ENCODE measurements at regions not wholly inside any gene's neighbourhood (a gene's known extent, or its start where the extent isn't known, plus 50 kb on each side); places are given as distances from the start of the nearest gene placed in this dataset.

- Histone ChIP-seq H3K9me3 (replicated peaks in 1 of 2; ENCODE audit: control insufficient read depth in 2 of 2, insufficient read depth in 1 of 2, low read depth in 1 of 2, low read length in 2 of 2) (no peaks in the 10 kb centered on the region), H2BK120ac (ENCODE audit: low read depth, low read length) (no peak overlapping the region), H4K91ac (ENCODE audit: low read depth, low read length, poor library complexity) (no peak overlapping the region), H3K36me3 (replicated peaks in 1 of 2; ENCODE audit: control insufficient read depth in 2 of 2, insufficient read depth in 2 of 2, low read length in 2 of 2) (no peaks in the 10 kb centered on the region), H3K27me3 (ENCODE audit: control insufficient read depth in 3 of 3, insufficient read depth in 3 of 3, low read depth in 1 of 3, low read length in 3 of 3) (no peaks in the 10 kb centered on the region), H2BK5ac (ENCODE audit: low read length) (peak overlapping the region; percentile 10), H3K9ac (ENCODE audit: low read depth, low read length, poor library complexity) (no peak overlapping the region), H3K18ac (ENCODE audit: low read length) (no peak overlapping the region), H4K8ac (ENCODE audit: low read depth, low read length) (no peak overlapping the region), H2BK15ac (ENCODE audit: low read length) (no peak overlapping the region), H3K4me2 (ENCODE audit: insufficient read depth, low read length, poor library complexity, severe bottlenecking) (no peak overlapping the region), H3K4ac (ENCODE audit: low read length) (no peak overlapping the region), H3K14ac (ENCODE audit: low read length) (no peak overlapping the region), H3K4me3 (ENCODE audit: low read length in 2 of 2) (no peak overlapping the region), H2AFZ (ENCODE audit: low read length) (no peak overlapping the region), H3K4me1 (ENCODE audit: control insufficient read depth in 2 of 2, insufficient read depth in 1 of 2, low read depth in 1 of 2, low read length in 2 of 2) (peaks cover 2% of the 10 kb centered on the region in 2 donors), H2AK5ac (ENCODE audit: low read depth, low read length) (peak overlapping the region; percentile 20), H2BK12ac (ENCODE audit: low read length) (no peak overlapping the region), H3K79me1 (ENCODE audit: low read depth, low read length) (no peaks in the 10 kb centered on the region), H3K27ac (replicated peaks; ENCODE audit: low read length) (no peak overlapping the region), H3K23ac (ENCODE audit: low read depth, low read length, poor library complexity) (no peak overlapping the region)
- no CpG with 5 or more reads among the region's 9 CpGs for WGBS, 2 donors (ENCODE audit: extremely low coverage in 2 of 2, insufficient read length in 2 of 2, insufficient replicate concordance in 1 of 2)
- no peak for DNase-seq (ENCODE audit: low spot score)
Observed at GRCh38 chr12:123062681-123063486, 82.4 kb downstream of the ARL6IP4 start.

GRCh38 chr12:123061441-123062205, 81.1 kb downstream of the ARL6IP4 start:
- H2BK15ac ChIP-seq (ENCODE audit: low read length) = no peak overlapping the region
- no peak overlapping the region for H3K27ac ChIP-seq (replicated peaks; ENCODE audit: low read length)
- no peak overlapping the region for H3K4ac ChIP-seq (ENCODE audit: low read length)
- H3K79me1 ChIP-seq (ENCODE audit: low read depth, low read length) = no peaks in the 10 kb centered on the region
- no peak overlapping the region for H2BK120ac ChIP-seq (ENCODE audit: low read depth, low read length)
- H3K4me3 ChIP-seq (ENCODE audit: low read length in 2 of 2) = no peak overlapping the region
- H3K9me3 ChIP-seq (replicated peaks in 1 of 2; ENCODE audit: control insufficient read depth in 2 of 2, insufficient read depth in 1 of 2, low read depth in 1 of 2, low read length in 2 of 2) = no peaks in the 10 kb centered on the region
- no peak overlapping the region for H2BK12ac ChIP-seq (ENCODE audit: low read length)
- no peak overlapping the region for H4K8ac ChIP-seq (ENCODE audit: low read depth, low read length)
- no CpG with 5 or more reads among the region's 9 CpGs for WGBS, 2 donors (ENCODE audit: extremely low coverage in 2 of 2, insufficient read length in 2 of 2, insufficient replicate concordance in 1 of 2)
- no peak overlapping the region for H2AFZ ChIP-seq (ENCODE audit: low read length)
- H4K91ac ChIP-seq (ENCODE audit: low read depth, low read length, poor library complexity) = no peak overlapping the region
- no peaks in the 10 kb centered on the region for H3K27me3 ChIP-seq (ENCODE audit: control insufficient read depth in 3 of 3, insufficient read depth in 3 of 3, low read depth in 1 of 3, low read length in 3 of 3)
- H3K14ac ChIP-seq (ENCODE audit: low read length) = no peak overlapping the region
- H2BK5ac ChIP-seq (ENCODE audit: low read length) = no peak overlapping the region
- H3K23ac ChIP-seq (ENCODE audit: low read depth, low read length, poor library complexity) = no peak overlapping the region
- H3K4me1 ChIP-seq (ENCODE audit: control insufficient read depth in 2 of 2, insufficient read depth in 1 of 2, low read depth in 1 of 2, low read length in 2 of 2) = peaks cover 2% of the 10 kb centered on the region in 2 donors
- no peaks in the 10 kb centered on the region for H3K36me3 ChIP-seq (replicated peaks in 1 of 2; ENCODE audit: control insufficient read depth in 2 of 2, insufficient read depth in 2 of 2, low read length in 2 of 2)
- H3K4me2 ChIP-seq (ENCODE audit: insufficient read depth, low read length, poor library complexity, severe bottlenecking) = no peak overlapping the region
- H3K9ac ChIP-seq (ENCODE audit: low read depth, low read length, poor library complexity) = no peak overlapping the region
- no peak overlapping the region for H3K18ac ChIP-seq (ENCODE audit: low read length)
- H2AK5ac ChIP-seq (ENCODE audit: low read depth, low read length) = no peak overlapping the region
- no peak for DNase-seq (ENCODE audit: low spot score)

DNA sequence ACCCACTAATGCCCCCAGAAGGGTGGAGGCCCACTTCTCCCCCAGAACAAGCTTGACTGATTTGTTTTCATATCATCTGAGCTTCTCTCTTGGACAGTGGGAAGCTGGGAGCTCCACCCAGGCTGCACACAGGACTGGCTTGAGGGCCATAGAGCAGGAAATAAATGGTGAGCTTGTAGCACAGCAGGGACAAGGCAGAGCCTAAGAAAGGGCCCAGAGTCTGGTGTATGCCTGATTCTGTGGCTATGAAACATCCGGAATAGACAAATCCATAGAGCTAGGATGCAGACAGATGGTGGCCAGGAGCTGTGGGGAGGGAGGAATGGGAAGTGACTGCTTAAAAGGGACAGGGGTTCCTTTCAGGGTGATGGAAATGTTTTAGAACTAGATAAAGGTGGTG, 79.0 kb downstream of the ARL6IP4 start:
- DNase-seq (ENCODE audit: low spot score) = no peak
- H3K4ac ChIP-seq (ENCODE audit: low read length) = no peak overlapping the region
- no peak overlapping the region for H2AFZ ChIP-seq (ENCODE audit: low read length)
- H2BK120ac ChIP-seq (ENCODE audit: low read depth, low read length) = no peak overlapping the region
- H4K8ac ChIP-seq (ENCODE audit: low read depth, low read length) = no peak overlapping the region
- H3K4me1 ChIP-seq (ENCODE audit: control insufficient read depth in 2 of 2, insufficient read depth in 1 of 2, low read depth in 1 of 2, low read length in 2 of 2) = peaks cover 2 to 4% of the 10 kb centered on the region in 2 donors
- no peaks in the 10 kb centered on the region for H3K9me3 ChIP-seq (replicated peaks in 1 of 2; ENCODE audit: control insufficient read depth in 2 of 2, insufficient read depth in 1 of 2, low read depth in 1 of 2, low read length in 2 of 2)
- no peak overlapping the region for H3K4me3 ChIP-seq (ENCODE audit: low read length in 2 of 2)
- no peak overlapping the region for H3K18ac ChIP-seq (ENCODE audit: low read length)
- H2BK12ac ChIP-seq (ENCODE audit: low read length) = no peak overlapping the region
- no peaks in the 10 kb centered on the region for H3K27me3 ChIP-seq (ENCODE audit: control insufficient read depth in 3 of 3, insufficient read depth in 3 of 3, low read depth in 1 of 3, low read length in 3 of 3)
- H3K14ac ChIP-seq (ENCODE audit: low read length) = no peak overlapping the region
- H3K23ac ChIP-seq (ENCODE audit: low read depth, low read length, poor library complexity) = no peak overlapping the region
- no peak overlapping the region for H2BK15ac ChIP-seq (ENCODE audit: low read length)
- no peak overlapping the region for H3K9ac ChIP-seq (ENCODE audit: low read depth, low read length, poor library complexity)
- H4K91ac ChIP-seq (ENCODE audit: low read depth, low read length, poor library complexity) = no peak overlapping the region
- H3K36me3 ChIP-seq (replicated peaks in 1 of 2; ENCODE audit: control insufficient read depth in 2 of 2, insufficient read depth in 2 of 2, low read length in 2 of 2) = no peaks in the 10 kb centered on the region
- no peak overlapping the region for H2AK5ac ChIP-seq (ENCODE audit: low read depth, low read length)
- whole genome bisulfite sequencing, 2 donors (ENCODE audit: extremely low coverage in 2 of 2, insufficient read length in 2 of 2, insufficient replicate concordance in 1 of 2) = no CpG with 5 or more reads among the region's 1 CpG
- no peak overlapping the region for H2BK5ac ChIP-seq (ENCODE audit: low read length)
- no peak overlapping the region for H3K27ac ChIP-seq (replicated peaks; ENCODE audit: low read length)
- no peak overlapping the region for H3K4me2 ChIP-seq (ENCODE audit: insufficient read depth, low read length, poor library complexity, severe bottlenecking)
- no peaks in the 10 kb centered on the region for H3K79me1 ChIP-seq (ENCODE audit: low read depth, low read length)

DNA sequence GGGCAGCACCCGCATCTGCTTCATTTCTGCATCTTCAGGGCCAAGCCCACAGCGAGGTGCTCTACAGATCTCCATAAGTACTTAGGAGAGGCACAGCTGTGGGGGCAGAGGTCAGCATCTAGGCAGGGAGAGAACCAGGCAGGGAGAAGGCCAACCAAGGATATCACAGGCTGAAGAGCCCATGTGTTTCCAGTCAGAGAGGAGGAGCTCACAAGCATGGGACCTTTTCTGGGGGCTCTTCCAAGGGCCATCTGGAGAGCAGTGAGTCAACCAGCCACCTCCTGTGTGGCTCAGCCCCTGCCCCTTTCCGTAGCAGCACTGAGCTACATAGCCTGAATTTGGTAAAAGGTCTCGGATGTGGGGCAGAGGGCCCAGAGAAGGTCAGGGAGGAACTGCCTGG, 78.5 kb downstream of the ARL6IP4 start:
- no CpG with 5 or more reads among the region's 4 CpGs for WGBS, 2 donors (ENCODE audit: extremely low coverage in 2 of 2, insufficient read length in 2 of 2, insufficient replicate concordance in 1 of 2)

More for the DNA sequence above, 78.5 kb downstream of the ARL6IP4 start:
- no peak overlapping the region for H3K27ac ChIP-seq (replicated peaks; ENCODE audit: low read length)
- H2BK5ac ChIP-seq (ENCODE audit: low read length) = no peak overlapping the region
- H3K4me2 ChIP-seq (ENCODE audit: insufficient read depth, low read length, poor library complexity, severe bottlenecking) = no peak overlapping the region
- no peaks in the 10 kb centered on the region for H3K79me1 ChIP-seq (ENCODE audit: low read depth, low read length)
- H2BK120ac ChIP-seq (ENCODE audit: low read depth, low read length) = no peak overlapping the region
- no peak overlapping the region for H3K9ac ChIP-seq (ENCODE audit: low read depth, low read length, poor library complexity)
- H3K4ac ChIP-seq (ENCODE audit: low read length) = no peak overlapping the region
- H4K91ac ChIP-seq (ENCODE audit: low read depth, low read length, poor library complexity) = no peak overlapping the region
- DNase-seq (ENCODE audit: low spot score) = no peak
- H2BK12ac ChIP-seq (ENCODE audit: low read length) = no peak overlapping the region
- no peaks in the 10 kb centered on the region for H3K36me3 ChIP-seq (replicated peaks in 1 of 2; ENCODE audit: control insufficient read depth in 2 of 2, insufficient read depth in 2 of 2, low read length in 2 of 2)
- H3K14ac ChIP-seq (ENCODE audit: low read length) = peak overlapping the region; percentile 76
- H3K23ac ChIP-seq (ENCODE audit: low read depth, low read length, poor library complexity) = no peak overlapping the region
- no peak overlapping the region for H4K8ac ChIP-seq (ENCODE audit: low read depth, low read length)
- no peak overlapping the region for H3K18ac ChIP-seq (ENCODE audit: low read length)
- H3K27me3 ChIP-seq (ENCODE audit: control insufficient read depth in 3 of 3, insufficient read depth in 3 of 3, low read depth in 1 of 3, low read length in 3 of 3) = no peaks in the 10 kb centered on the region
- no peak overlapping the region for H2AK5ac ChIP-seq (ENCODE audit: low read depth, low read length)
- no peak overlapping the region for H2AFZ ChIP-seq (ENCODE audit: low read length)
- H3K4me3 ChIP-seq (ENCODE audit: low read length in 2 of 2) = no peak overlapping the region
- H3K9me3 ChIP-seq (replicated peaks in 1 of 2; ENCODE audit: control insufficient read depth in 2 of 2, insufficient read depth in 1 of 2, low read depth in 1 of 2, low read length in 2 of 2) = no peaks in the 10 kb centered on the region
- peaks cover 2 to 4% of the 10 kb centered on the region in 2 donors for H3K4me1 ChIP-seq (ENCODE audit: control insufficient read depth in 2 of 2, insufficient read depth in 1 of 2, low read depth in 1 of 2, low read length in 2 of 2)
- H2BK15ac ChIP-seq (ENCODE audit: low read length) = no peak overlapping the region

Data from neuronal stem cell (in vitro differentiated cells).